HG02759 (cell line): ENCODE measurements at regions not wholly inside any gene's neighbourhood (a gene's known extent, or its start where the extent isn't known, plus 50 kb on each side); places are given as distances from the start of the nearest gene placed in this dataset.
A peak's percentile ranks its signal among the peaks of the same experiment; 100 is the strongest.
"Not testable (repeated sequence)": the region's sequence is repeated elsewhere in the genome, so short reads cannot be mapped to it uniquely, and the experiment has no call there.

ENCODE experiments used
- ATAC-seq: cut with Tn5 transposase; IDR thresholded peaks from one replicate; pipeline ENCODE4 v1.9.1; 2021; ENCODE audit warnings: mild to moderate bottlenecking, moderate library complexity; ENCODE audit not compliant: unreplicated experiment

DNA sequence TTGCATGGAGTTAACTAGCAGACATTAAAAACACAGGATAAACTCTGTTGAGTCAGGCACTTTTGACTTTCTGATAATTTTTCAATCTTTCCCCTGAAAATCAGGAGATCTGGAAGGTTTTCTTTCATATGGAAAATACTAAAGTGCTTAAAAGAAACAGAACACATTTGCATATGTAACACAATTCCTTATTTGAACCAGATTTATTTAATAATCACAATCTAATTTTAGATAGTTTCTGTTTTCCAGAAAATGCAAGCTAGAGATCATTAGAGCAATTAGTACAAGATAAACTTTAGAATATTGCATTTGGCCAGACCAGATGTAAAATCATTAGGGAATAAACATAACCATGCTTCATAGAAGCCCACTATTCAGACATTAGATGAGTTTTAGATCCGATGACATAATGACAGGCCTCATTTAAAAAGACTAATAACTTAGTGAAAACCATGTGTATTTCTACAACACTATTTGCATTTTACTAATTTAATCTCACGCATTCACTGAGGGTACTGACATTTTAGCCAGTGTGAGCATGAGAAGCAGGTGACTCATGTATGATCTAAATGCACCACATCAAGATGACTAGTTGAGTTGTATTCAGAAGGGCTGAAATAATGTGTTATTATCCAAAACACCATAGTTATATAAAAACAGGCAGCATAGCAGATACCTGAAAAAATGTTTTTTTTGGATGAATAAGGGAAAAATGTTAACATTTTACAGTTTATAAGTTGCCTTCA is 611.5 kb downstream of the LTN1 start:
- not testable (repeated sequence) for ATAC-seq

- no peak for ATAC-seq
These were observed 612.4 kb downstream of the LTN1 start for GRCh38 chr21:28380241-28380640.

DNA sequence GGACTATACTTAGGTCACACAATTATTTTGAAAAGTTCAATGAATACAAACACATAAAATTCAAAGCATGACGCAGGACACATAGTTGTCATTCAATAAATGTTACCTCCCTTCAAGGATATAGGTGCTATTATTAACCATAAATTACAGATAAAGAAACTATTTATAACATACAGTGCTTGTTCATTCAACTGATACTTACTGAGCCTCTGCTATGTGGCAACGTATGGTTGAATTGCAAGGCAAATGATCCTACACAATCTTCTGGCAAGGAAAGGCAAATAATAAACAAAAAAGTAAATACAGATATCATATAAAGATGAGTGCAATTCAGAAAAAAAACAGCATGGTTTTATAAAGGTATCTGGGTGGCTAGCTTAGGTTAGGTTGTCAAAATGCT is 614.7 kb downstream of the LTN1 start:
- ATAC-seq: no peak

GRCh38 chr21:28375708-28376385 is 616.8 kb downstream of the LTN1 start:
- no peak for ATAC-seq

DNA sequence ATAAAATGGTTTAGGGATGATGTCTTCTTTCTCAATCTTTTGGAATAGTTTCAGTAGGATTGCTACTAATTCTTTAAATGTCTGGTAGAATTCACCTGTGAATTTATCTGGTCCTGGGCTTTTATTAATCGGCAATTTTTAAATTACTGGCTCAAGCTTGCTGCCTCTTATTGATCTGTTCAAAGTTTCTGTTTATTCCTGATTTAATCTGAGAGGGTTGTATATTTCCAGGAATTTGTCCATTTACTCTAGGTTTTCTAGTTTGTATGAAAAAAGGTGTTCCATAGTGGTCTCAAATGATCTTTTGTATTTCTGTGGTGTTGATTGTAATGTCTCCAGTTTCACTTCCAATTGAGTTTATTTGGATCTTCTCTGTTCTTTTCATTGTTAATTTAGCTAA is 617.8 kb downstream of the LTN1 start:
- no peak for ATAC-seq

- ATAC-seq: no peak
These were observed 621.0 kb downstream of the LTN1 start for GRCh38 chr21:28371713-28372112.

DNA sequence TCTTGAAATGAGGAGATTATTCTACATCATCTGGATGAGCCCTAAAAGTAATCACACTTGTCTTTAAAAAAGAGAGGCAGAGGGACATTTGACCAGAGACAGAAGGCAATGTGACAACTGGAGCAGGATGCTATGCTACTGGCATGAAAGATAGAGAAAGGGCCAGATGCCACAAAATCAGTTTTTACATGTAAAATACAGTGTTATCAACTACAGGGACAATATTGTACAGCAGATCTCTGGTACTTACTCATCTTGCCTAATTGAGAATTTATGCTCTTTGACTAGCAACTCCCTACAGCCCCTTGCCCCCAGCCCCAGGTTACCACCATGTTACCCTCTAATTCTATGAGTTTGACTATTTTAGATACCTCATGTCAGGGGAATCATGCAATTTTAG is 633.4 kb downstream of the LTN1 start:
- no peak for ATAC-seq

DNA sequence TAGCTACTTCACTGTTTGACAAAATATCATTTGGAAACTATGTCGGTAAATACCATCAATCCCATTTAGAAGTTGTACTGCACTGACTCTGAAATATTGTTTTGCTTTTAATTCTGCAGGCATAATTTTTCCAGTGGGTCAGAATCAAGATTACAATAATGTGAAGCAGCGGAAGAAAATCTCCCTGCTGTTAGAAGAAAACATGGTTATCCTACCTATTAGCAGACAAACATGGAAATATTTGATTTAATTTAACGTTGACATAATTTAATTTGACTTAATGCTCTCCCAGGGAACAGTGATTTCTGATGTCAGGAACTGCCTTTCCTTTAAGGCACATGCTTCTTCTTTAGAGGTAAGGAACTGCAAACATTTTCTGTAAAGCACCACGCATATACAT is 634.0 kb downstream of the LTN1 start:
- no peak for ATAC-seq

- ATAC-seq: no peak
These were observed 634.5 kb downstream of the LTN1 start for GRCh38 chr21:28358170-28358569.

- no peak for ATAC-seq
These were observed 634.9 kb downstream of the LTN1 start for GRCh38 chr21:28357743-28358142.

- ATAC-seq: no peak
These were observed 636.3 kb downstream of the LTN1 start for GRCh38 chr21:28356422-28356821.

DNA sequence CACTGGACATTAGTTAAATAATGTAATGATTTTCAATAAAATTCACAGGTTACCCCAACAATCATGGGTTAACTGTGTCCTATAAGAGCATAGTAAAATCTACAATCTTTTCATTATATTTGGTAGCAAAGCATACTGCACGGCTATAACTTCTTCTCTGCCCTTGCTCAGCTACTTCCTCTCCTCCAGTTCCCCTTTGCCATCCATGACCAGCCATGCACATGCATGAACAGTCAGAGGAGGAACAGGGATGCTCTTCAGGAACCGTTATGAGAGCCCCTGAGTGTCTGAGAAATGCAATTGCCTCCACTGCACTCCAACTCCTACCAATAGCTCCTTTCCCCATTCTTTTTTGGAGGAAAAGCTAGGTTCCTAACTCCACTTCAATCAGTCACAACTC is 646.7 kb downstream of the LTN1 start:
- ATAC-seq: no peak

- no peak for ATAC-seq
These were observed 647.7 kb downstream of the LTN1 start for GRCh38 chr21:28344985-28345384.

GRCh38 chr21:28342212-28342810 is 650.4 kb downstream of the LTN1 start:
- ATAC-seq: no peak

DNA sequence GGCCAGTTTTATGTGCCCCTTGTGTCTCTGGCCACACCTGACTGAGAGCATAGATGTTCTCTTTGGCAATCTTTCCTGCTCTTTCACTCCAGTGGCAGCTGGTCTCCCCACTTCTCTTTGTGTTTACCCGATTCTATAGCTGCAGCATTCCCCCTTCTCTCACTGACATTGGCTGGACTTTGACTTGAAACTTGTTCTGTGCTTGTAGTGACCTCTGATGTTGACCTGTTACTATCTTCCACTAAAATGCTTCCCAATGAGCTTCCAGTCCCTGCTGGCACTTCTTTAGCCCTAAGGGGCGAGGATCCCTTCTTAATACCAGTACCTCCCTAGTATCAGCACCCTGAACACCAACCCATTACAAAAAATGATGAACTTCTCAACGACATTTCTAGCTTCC is 653.3 kb downstream of the LTN1 start:
- ATAC-seq: no peak

DNA sequence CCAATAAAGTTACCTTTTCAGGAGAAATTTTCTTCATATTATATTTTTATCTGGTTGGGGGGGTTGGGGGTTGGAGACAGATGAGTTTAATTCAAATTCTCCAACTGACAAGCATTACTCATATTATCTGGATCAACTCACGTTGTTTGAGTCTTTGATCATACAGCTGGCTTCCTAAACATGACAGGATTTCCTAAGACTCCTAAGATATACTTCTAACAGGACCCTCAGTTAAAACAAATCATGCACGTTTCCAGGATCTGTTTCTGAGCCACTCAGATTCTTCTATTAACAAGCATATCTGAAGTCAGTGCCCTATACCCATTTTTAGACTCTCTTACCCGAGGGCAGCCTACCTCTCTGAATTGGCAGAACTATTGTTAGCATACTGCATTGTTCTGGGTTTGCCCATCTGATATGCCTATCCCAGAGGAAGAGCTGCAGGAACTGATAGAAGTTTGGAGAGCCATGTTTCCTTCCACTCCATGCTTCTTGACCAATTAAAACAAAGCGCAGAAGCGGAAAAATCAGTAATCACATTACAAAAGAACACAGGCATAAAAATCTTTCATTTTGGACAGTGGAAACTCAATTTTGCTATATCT is 653.9 kb downstream of the LTN1 start:
- no peak for ATAC-seq

DNA sequence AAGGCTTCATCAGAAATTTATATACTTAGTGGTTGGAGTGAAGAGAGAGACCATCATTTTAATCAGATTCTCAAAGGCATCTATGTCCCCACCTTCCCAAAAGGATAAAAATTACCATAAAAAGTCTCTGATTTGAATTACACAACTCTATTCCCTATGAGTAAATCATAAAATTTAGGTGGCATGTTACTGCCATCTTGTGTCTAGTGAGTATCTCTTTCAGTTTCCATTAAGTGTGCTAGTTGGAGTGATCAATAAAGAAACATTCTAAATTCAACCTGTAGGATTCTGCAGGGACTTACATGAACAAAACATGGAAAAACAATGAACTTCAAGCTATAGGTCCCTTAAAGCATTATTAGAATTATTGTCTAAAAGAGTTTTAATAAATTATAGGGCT is 655.4 kb downstream of the LTN1 start:
- ATAC-seq: no peak

GRCh38 chr21:28336314-28336713 is 656.4 kb downstream of the LTN1 start:
- ATAC-seq: no peak

DNA sequence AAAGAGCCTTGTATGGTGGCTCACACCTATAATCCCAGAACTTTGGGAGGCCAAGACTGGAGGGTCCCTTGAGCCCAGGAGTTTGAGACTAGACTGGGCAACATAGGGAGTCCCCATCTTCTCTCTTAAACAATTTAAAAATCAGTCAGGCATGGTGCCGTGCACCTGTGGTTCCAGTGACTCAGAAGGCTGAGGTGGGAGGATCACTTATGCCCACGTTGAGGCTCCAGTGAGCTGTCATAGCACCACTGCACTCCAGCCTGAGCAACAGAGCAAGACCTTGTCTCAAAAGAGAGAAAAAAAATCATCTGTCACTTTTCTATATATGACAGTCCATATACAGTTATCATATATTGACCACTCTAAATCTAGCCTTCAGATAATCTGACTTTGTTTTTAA is 658.3 kb downstream of the LTN1 start:
- peak; percentile 86 for ATAC-seq

DNA sequence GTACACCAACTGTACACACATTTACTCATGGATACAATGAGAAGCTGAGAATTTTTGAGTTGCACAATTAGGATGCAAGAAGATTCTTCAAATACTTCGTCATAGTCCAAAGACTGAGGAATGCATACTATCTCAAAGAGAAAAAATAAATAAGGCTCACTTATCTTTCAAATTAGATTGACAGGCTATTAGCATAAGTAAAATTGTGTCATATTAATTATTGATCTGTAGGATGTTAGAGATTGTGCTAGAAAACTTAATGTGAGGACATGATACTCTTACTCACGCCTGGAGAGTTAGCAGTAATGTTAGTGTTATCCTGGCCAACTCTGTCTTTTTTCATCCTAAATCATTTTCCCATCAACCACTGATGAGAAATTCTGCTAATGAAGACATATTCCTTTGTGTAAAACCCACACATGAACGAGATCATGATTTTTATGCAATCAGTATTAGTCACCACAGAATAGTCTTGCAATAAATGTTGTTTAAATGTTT is 659.0 kb downstream of the LTN1 start:
- no peak for ATAC-seq

DNA sequence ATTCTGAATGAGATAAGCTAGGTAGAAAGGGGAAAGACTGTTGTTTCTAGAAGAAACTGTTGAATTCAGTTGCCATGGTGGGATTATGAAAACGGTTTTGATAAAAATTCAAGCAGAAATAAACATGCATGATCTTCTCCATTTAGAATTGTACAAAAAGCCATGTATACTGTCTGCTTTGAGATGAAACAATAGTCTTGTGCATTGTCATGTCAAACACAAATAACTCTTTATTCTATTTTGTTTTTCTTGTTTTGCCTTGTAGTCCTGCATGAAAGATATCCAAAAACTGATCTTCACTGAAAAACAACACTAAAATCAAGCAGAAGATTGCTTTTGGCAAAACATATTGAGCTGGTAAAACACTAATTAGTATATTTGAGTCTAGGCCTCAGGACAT is 659.9 kb downstream of the LTN1 start:
- ATAC-seq: no peak

DNA sequence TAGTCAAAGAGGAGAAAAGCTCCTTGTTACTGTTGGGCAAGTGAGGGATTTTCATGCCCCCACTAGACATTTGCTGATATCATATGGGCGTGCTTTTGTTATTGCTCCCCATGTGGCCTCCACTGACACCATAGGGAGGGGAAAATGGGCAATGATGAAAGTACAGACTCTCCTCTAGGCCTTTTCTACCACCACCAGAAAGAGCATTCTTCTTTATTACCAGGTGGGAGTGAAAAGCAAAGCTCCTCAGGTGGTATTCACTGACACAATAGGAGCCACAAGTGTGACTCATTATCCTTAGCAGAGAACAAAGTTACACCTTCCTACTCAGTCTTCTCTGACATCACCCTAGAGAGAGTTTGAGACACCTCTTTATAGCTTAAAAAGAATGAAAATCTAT is 667.1 kb downstream of the LTN1 start:
- no peak for ATAC-seq
